ENCODE measurements at regions not wholly inside any gene's neighbourhood (a gene's known extent, or its start where the extent isn't known, plus 50 kb on each side); places are given as distances from the start of the nearest gene placed in this dataset.

- DNase-seq, result no peak
- Histone ChIP-seq H3K79me2 (ENCODE audit: insufficient read depth) (no peaks in the 10 kb centered on the region), H3K9ac (no peak overlapping the region), H3K4me1 (ENCODE audit: control insufficient read depth in 1 of 2, insufficient read depth in 2 of 2, low read depth in 1 of 2, low read length in 1 of 2) (no peaks in the 10 kb centered on the region), H3K36me3 (replicated peaks in 1 of 2; ENCODE audit: control insufficient read depth in 1 of 2, insufficient read depth in 2 of 2, low read length in 1 of 2) (no peaks in the 10 kb centered on the region), H3K27me3 (ENCODE audit: insufficient read depth) (no peaks in the 10 kb centered on the region), H3F3A (replicated peaks; ENCODE audit: insufficient read depth) (no peaks in the 10 kb centered on the region), H2AFZ (ENCODE audit: low read depth) (no peak overlapping the region), H3K9me3 (no peaks in the 10 kb centered on the region), H3K27ac (ENCODE audit: low read depth in 2 of 2, low read length in 1 of 2) (no peak overlapping the region), H4K20me1 (ENCODE audit: insufficient read depth) (no peaks in the 10 kb centered on the region), H3K4me2 (no peak overlapping the region), H3K4me3 (ENCODE audit: low read depth in 2 of 2, low read length in 1 of 2) (no peak overlapping the region), H3K9me2 (no peaks in the 10 kb centered on the region)
- TF ChIP-seq YY1 (IDR thresholded peaks at IDR 0.05; ENCODE audit: low read depth), result no peak
- no peak for TF ChIP-seq SIN3A (IDR thresholded peaks at IDR 0.05; ENCODE audit: borderline replicate concordance, low read depth, low read length)
- no peak for TF ChIP-seq TEAD4 (IDR thresholded peaks at IDR 0.05; ENCODE audit: borderline replicate concordance, insufficient read depth)
- no peak for TF ChIP-seq ELF1 (IDR thresholded peaks at IDR 0.05)
- TF ChIP-seq REST (IDR thresholded peaks at IDR 0.05; ENCODE audit: low read depth, low read length), result no peak
- no peak for TF ChIP-seq RFX5 (IDR thresholded peaks at IDR 0.05; ENCODE audit: low read length)
- TF ChIP-seq RAD21 (IDR thresholded peaks at IDR 0.05; ENCODE audit: low read length), result no peak
- no peak for TF ChIP-seq TAF1 (IDR thresholded peaks at IDR 0.05; ENCODE audit: borderline replicate concordance, low read depth, low read length)
- no peak for TF ChIP-seq NRF1 (IDR thresholded peaks at IDR 0.05; ENCODE audit: low read depth, low read length)
- no peak for TF ChIP-seq FOXJ3 (CRISPR knock-in tag; IDR thresholded peaks at IDR 0.05)
- POLR2A ChIA-PET, result no interaction called here
- WGBS (ENCODE audit: low lambda C conversion rate), result 63% methylated on average over 2 of the region's 2 CpGs
- CTCF ChIA-PET, result no interaction called here
Measured at GRCh38 chr5:106739127-106739526, 931.6 kb downstream of the EFNA5 start.

- Histone ChIP-seq H3K4me3 (ENCODE audit: low read depth in 2 of 2, low read length in 1 of 2) (no peak overlapping the region), H3K27me3 (ENCODE audit: insufficient read depth) (no peaks in the 10 kb centered on the region), H3K4me1 (ENCODE audit: control insufficient read depth in 1 of 2, insufficient read depth in 2 of 2, low read depth in 1 of 2, low read length in 1 of 2) (no peaks in the 10 kb centered on the region), H2AFZ (ENCODE audit: low read depth) (no peak overlapping the region), H3K27ac (ENCODE audit: low read depth in 2 of 2, low read length in 1 of 2) (no peak overlapping the region), H3K79me2 (ENCODE audit: insufficient read depth) (no peaks in the 10 kb centered on the region), H3K9me2 (no peaks in the 10 kb centered on the region), H3F3A (replicated peaks; ENCODE audit: insufficient read depth) (no peaks in the 10 kb centered on the region), H3K4me2 (no peak overlapping the region), H3K36me3 (replicated peaks in 1 of 2; ENCODE audit: control insufficient read depth in 1 of 2, insufficient read depth in 2 of 2, low read length in 1 of 2) (no peaks in the 10 kb centered on the region), H3K9me3 (peaks cover 6% of the 10 kb centered on the region; the same call in 1 of the 2 replicates), H3K9ac (no peak overlapping the region), H4K20me1 (ENCODE audit: insufficient read depth) (no peaks in the 10 kb centered on the region)
- 88% methylated on average over 1 of the region's 1 CpG for WGBS (ENCODE audit: low lambda C conversion rate)
- ChIA-PET POLR2A (no interaction called here), CTCF (no interaction called here)
- no peak for TF ChIP-seq SIN3A (IDR thresholded peaks at IDR 0.05; ENCODE audit: borderline replicate concordance, low read depth, low read length)
- no peak for TF ChIP-seq CHD2 (IDR thresholded peaks at IDR 0.05; ENCODE audit: low read length, partially characterized antibody)
- no peak for TF ChIP-seq EP300 (IDR thresholded peaks at IDR 0.05; ENCODE audit: borderline replicate concordance in 1 of 2, low read depth in 1 of 2, low read length in 1 of 2)
- no peak for TF ChIP-seq PBX3 (IDR thresholded peaks at IDR 0.05)
- TF ChIP-seq RFX5 (IDR thresholded peaks at IDR 0.05; ENCODE audit: low read length), result no peak
- TF ChIP-seq MAX (IDR thresholded peaks at IDR 0.05; ENCODE audit: low read depth), result no peak
- TF ChIP-seq JUND (IDR thresholded peaks at IDR 0.05), result no peak
- TF ChIP-seq FOXM1 (IDR thresholded peaks at IDR 0.05; ENCODE audit: low read depth), result no peak
- no peak for TF ChIP-seq GATA2 (CRISPR knock-in tag; IDR thresholded peaks at IDR 0.05)
- no peak for TF ChIP-seq USF2 (IDR thresholded peaks at IDR 0.05; ENCODE audit: borderline replicate concordance, low read depth, low read length)
- no peak for TF ChIP-seq ELF1 (IDR thresholded peaks at IDR 0.05)
- no peak for TF ChIP-seq EZH2phosphoT487 (IDR thresholded peaks at IDR 0.05; ENCODE audit: borderline replicate concordance, low read depth)
- TF ChIP-seq SMC3 (IDR thresholded peaks at IDR 0.05; ENCODE audit: low read depth, low read length), result no peak
- TF ChIP-seq TCF12 (IDR thresholded peaks at IDR 0.05), result no peak
- DNase-seq, result no peak
Measured at GRCh38 chr5:106737111-106737510, 933.6 kb downstream of the EFNA5 start.
